ENCODE measurements at regions not wholly inside any gene's neighbourhood (a gene's known extent, or its start where the extent isn't known, plus 50 kb on each side); places are given as distances from the start of the nearest gene placed in this dataset.
"Not testable (repeated sequence)": the region's sequence is repeated elsewhere in the genome, so short reads cannot be mapped to it uniquely, and the experiment has no call there.

DNA sequence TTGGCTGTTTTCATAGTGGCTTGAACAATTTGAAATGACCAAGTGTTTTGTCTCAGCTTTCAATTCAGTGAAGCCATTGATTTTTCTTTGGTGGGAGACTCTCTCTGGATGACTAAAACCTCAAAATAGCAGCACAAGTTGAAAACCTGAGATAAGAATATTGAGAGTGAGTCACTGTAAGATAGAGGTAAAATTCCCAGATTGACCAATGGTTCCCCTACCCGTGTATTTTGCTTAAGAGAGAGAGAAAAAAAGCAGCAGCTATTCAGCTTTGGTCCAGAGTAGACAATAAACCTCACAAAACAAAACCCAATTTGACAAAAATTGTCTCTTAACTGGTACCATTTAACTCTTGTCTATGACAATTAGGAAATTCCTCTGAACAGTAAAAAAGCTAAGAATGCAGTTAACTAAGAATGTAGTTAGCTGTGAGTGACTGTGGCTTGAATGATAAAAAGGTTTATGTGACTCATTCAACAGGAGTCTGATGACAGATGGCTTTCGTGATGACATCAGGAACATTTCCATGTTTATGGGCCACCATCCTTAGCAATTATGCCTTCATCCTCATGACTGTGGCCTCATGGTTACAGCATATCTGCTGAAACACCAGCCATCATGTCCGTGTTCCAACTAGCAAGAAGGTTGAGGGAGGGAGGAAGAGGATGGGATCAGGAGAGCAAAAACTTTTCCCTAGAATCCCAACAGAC lies 356.9 kb downstream of the NDFIP2 start:
- Histone ChIP-seq H3K4me3 (no peak overlapping the region), H4K20me1 (no peaks in the 10 kb centered on the region), H3K27me3 (no peaks in the 10 kb centered on the region), H3K4me1 (peaks cover 0 to 8% (median 0%) of the 10 kb centered on the region in 10 experiments; a peak in 3 of 20 replicates), H3K4me2 (no peak overlapping the region), H3K36me3 (no peaks in the 10 kb centered on the region), H3K27ac (no peak overlapping the region), H3K9ac (no peak overlapping the region), H3K9me3 (replicated peaks in 1 of 11) (peaks cover 0 to 9% (median 0%) of the 10 kb centered on the region in 11 experiments; a peak in 2 of 22 replicates)
- TF ChIP-seq Cebpa-rat (IDR thresholded peaks at IDR 0.05), result no peak

DNA sequence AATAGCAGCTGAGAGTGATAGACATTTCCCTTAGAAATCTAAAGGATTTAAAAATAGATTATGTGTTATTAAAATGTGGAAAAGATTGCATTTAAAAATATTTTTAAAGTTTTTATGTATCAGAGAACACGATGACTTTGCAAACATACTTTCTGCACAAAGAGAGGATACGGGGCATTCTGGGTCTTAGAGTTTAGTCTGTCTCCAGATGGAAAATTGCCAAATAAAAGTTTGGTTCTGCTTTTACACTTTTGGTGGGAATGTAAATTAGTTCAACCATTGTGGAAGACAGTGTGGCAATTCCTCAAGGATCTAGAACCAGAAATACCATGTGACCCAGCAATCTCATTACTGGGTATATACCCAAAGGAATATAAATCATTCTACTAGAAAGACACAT lies 355.2 kb downstream of the NDFIP2 start:
- not testable (repeated sequence) for H3K36me3 ChIP-seq; H4K20me1 ChIP-seq; H3K4me1 ChIP-seq; H3K9ac ChIP-seq; H3K4me3 ChIP-seq; H3K9me3 ChIP-seq (replicated peaks in 1 of 11); H3K4me2 ChIP-seq; H3K27me3 ChIP-seq; H3K27ac ChIP-seq

DNA sequence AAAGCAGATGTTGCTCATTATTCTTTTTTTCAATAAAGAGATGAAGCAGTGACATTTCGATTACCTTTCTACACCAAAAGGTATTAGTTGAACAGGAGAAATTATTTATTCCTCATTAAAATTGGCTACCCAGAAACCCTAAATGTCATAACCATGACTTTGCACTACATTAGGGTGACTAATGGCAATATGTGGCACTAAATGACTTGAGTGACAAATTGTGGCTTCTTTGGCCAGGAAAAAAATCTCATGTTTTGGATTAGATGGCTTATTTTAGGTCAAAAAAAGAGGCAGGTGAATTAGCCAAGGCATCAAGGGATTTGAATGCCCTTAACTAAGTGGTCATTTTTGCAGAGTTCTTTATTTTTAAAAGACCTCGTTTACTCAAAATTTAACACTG lies 353.9 kb downstream of the NDFIP2 start:
- peaks cover 0 to 9% (median 0%) of the 10 kb centered on the region in 11 experiments; a peak in 2 of 22 replicates for H3K9me3 ChIP-seq (replicated peaks in 1 of 11)

DNA sequence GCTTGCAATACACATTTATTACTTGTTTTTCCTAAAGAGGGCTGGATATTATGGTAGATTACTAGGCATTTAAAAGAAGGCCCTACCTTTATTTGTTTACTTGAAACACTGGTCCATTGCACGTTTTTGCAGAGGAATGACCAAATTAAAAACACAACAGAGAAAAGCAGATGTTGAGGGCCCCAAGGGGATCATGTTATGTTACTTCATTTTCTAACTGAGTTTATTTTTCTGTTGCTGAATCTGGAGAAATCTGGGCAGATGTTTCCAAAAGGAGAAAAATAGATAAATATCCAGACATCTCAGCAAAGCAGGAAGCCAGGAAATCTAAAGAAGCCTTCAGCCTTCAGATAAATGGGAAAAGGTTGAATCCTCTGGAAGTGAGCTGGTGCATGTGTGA lies 353.0 kb downstream of the NDFIP2 start:
- no peaks in the 10 kb centered on the region for H3K36me3 ChIP-seq
- no peak for TF ChIP-seq Cebpa-rat (IDR thresholded peaks at IDR 0.05)
- H3K4me2 ChIP-seq, result peak overlapping the region in 4 of 11 experiments; percentile 5 to 27 (median 6); a peak in 2 of 22 replicates
- H4K20me1 ChIP-seq, result no peaks in the 10 kb centered on the region
- H3K4me3 ChIP-seq, result no peak overlapping the region
- no peak overlapping the region for H3K9ac ChIP-seq
- peaks cover 0 to 6% (median 0%) of the 10 kb centered on the region in 11 experiments; a peak in 2 of 22 replicates for H3K9me3 ChIP-seq (replicated peaks in 1 of 11)
- H3K27ac ChIP-seq, result no peak overlapping the region
- no peaks in the 10 kb centered on the region for H3K27me3 ChIP-seq
- H3K4me1 ChIP-seq, result peaks cover 0 to 8% (median 0%) of the 10 kb centered on the region in 10 experiments; a peak in 3 of 20 replicates

More for the DNA sequence above, 353.9 kb downstream of the NDFIP2 start:
- Histone ChIP-seq H3K4me2 (no peak overlapping the region), H3K27me3 (no peaks in the 10 kb centered on the region), H3K27ac (no peak overlapping the region), H3K4me1 (peaks cover 0 to 8% (median 0%) of the 10 kb centered on the region in 10 experiments; a peak in 3 of 20 replicates), H3K9ac (no peak overlapping the region), H4K20me1 (no peaks in the 10 kb centered on the region), H3K4me3 (no peak overlapping the region), H3K36me3 (no peaks in the 10 kb centered on the region)
- TF ChIP-seq Cebpa-rat (IDR thresholded peaks at IDR 0.05), result no peak

DNA sequence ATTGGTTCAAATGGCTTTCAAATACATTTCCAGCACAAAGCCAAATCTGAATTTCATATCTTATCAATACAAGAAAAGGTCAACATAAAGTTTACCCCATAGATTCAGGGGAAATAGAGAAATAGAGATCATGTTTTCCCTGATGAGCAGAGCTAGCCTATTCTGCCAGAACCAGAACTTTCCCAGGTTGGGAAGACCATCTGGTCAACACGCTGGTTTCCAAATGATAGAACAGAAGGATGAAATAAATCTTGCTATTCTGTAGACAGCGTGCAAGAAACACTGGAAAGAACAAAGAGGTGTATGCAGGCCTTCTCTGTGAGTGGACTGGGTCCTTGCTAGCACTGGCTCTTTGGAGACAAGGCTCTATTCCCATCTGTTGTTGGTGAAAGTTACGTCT lies 350.6 kb downstream of the NDFIP2 start:
- no peak overlapping the region for H3K4me2 ChIP-seq
- H3K36me3 ChIP-seq, result no peaks in the 10 kb centered on the region
- H3K9ac ChIP-seq, result no peak overlapping the region
- peaks cover 0 to 8% (median 0%) of the 10 kb centered on the region in 10 experiments; a peak in 3 of 20 replicates for H3K4me1 ChIP-seq
- H3K27me3 ChIP-seq, result no peaks in the 10 kb centered on the region
- H3K9me3 ChIP-seq (replicated peaks in 1 of 11), result peaks cover 0 to 4% (median 0%) of the 10 kb centered on the region in 11 experiments; a peak in 3 of 22 replicates
- no peaks in the 10 kb centered on the region for H4K20me1 ChIP-seq
- no peak for TF ChIP-seq Cebpa-rat (IDR thresholded peaks at IDR 0.05)
- H3K4me3 ChIP-seq, result no peak overlapping the region
- no peak overlapping the region for H3K27ac ChIP-seq

DNA sequence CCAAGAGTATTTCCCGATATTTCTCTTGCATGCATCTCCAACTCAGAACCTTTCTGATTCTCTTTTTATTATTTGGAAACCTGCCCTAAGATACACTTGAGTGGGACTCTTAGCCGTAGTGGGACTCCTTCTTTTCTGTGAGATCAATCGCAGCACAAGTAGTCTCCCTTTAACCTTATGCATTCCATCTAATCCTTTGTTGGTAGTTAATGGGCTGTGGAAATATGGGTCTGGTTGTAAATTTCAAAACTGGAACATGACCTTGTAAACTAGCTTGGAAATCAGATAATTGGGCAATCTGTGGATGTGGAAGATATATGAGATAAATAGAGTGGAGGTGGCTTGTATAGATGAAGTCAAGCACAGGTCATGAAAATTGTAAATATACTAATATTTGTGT lies 350.0 kb downstream of the NDFIP2 start:
- Histone ChIP-seq H3K9ac (no peak overlapping the region), H3K4me1 (peaks cover 0 to 8% (median 0%) of the 10 kb centered on the region in 10 experiments; a peak in 3 of 20 replicates), H3K4me3 (no peak overlapping the region), H3K36me3 (no peaks in the 10 kb centered on the region), H4K20me1 (no peaks in the 10 kb centered on the region), H3K27ac (no peak overlapping the region), H3K27me3 (no peaks in the 10 kb centered on the region), H3K4me2 (no peak overlapping the region), H3K9me3 (replicated peaks in 1 of 11) (peaks cover 0 to 5% (median 0%) of the 10 kb centered on the region in 11 experiments; a peak in 2 of 22 replicates)
- no peak for TF ChIP-seq Cebpa-rat (IDR thresholded peaks at IDR 0.05)

DNA sequence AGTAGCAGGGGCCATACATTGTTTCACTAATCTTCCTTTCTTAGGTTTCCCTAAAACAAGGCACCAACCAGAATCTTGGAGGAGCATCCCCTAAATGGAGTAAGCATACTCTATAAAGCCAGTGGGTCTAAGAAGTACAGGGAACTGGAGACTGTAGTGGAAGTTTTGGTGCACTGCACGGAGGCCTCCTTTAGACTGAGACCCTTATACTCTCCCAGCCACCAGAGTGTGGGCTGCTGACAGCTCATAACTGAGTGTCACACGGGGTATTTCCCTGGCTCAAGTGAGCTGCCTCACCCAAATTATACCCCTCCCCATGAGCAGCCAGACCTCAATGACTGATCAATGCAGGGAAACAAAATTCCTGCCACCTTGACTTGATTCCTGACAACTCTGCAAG lies 349.5 kb downstream of the NDFIP2 start:
- no peak overlapping the region for H3K4me3 ChIP-seq
- TF ChIP-seq Cebpa-rat (IDR thresholded peaks at IDR 0.05), result no peak
- no peaks in the 10 kb centered on the region for H4K20me1 ChIP-seq
- no peak overlapping the region for H3K9ac ChIP-seq
- peaks cover 0 to 5% (median 0%) of the 10 kb centered on the region in 11 experiments; a peak in 2 of 22 replicates for H3K9me3 ChIP-seq (replicated peaks in 1 of 11)
- H3K27me3 ChIP-seq, result no peaks in the 10 kb centered on the region
- H3K4me1 ChIP-seq, result peaks cover 0 to 8% (median 0%) of the 10 kb centered on the region in 10 experiments; a peak in 3 of 20 replicates
- H3K36me3 ChIP-seq, result no peaks in the 10 kb centered on the region
- no peak overlapping the region for H3K27ac ChIP-seq
- H3K4me2 ChIP-seq, result no peak overlapping the region

DNA sequence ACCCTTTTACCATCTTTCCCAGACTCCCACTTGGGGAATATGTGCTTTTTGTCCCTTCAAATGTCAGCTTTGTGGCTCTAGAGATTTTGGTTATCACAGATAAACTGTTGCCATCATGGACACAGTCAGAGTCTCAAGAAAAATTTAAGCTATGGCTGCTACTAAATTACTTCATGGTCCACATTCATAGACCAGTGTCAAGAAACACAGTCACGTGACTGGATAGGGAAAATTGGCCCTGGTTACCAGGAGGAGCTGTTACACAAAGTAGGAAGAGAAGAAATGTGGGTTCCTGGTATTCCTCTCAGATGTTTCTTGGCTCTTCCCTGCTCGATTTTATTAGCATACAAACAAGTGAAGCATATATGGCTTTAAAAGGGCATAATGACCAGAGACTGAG lies 348.9 kb downstream of the NDFIP2 start:
- no peak overlapping the region for H3K4me3 ChIP-seq
- H3K4me2 ChIP-seq, result no peak overlapping the region
- no peaks in the 10 kb centered on the region for H3K36me3 ChIP-seq
- peaks cover 0 to 5% (median 0%) of the 10 kb centered on the region in 11 experiments; a peak in 2 of 22 replicates for H3K9me3 ChIP-seq (replicated peaks in 1 of 11)
- no peak for TF ChIP-seq Cebpa-rat (IDR thresholded peaks at IDR 0.05)
- H4K20me1 ChIP-seq, result no peaks in the 10 kb centered on the region
- H3K27me3 ChIP-seq, result no peaks in the 10 kb centered on the region
- H3K9ac ChIP-seq, result no peak overlapping the region
- H3K4me1 ChIP-seq, result peaks cover 0 to 8% (median 0%) of the 10 kb centered on the region in 10 experiments; a peak in 3 of 20 replicates
- H3K27ac ChIP-seq, result no peak overlapping the region

DNA sequence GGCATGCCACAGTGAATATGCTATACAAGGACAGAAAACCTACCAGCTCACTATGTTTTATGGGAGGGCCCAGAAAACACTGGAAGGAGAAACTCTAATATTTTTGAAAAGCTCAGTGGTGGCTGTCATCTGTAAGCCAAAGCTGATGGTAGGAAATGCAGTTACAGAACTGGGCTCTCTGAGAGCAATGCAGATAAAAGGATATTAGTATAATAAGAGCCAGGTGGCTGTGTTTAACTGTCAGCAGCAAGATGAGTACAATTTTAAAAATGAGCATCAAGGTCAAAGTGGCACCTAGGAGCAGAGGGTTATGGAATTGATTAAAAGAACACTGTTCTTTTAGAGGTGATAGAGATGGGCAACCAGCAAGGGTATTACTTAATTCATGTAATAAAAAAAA lies 345.0 kb downstream of the NDFIP2 start:
- no peak overlapping the region for H3K4me3 ChIP-seq
- H3K27ac ChIP-seq, result no peak overlapping the region
- no peaks in the 10 kb centered on the region for H3K4me1 ChIP-seq
- H3K36me3 ChIP-seq, result no peaks in the 10 kb centered on the region
- H3K27me3 ChIP-seq, result no peaks in the 10 kb centered on the region
- no peak overlapping the region for H3K4me2 ChIP-seq
- peaks cover 0 to 5% (median 0%) of the 10 kb centered on the region in 11 experiments; a peak in 2 of 22 replicates for H3K9me3 ChIP-seq (replicated peaks in 1 of 11)
- no peaks in the 10 kb centered on the region for H4K20me1 ChIP-seq
- no peak overlapping the region for H3K9ac ChIP-seq
- TF ChIP-seq Cebpa-rat (IDR thresholded peaks at IDR 0.05), result no peak

DNA sequence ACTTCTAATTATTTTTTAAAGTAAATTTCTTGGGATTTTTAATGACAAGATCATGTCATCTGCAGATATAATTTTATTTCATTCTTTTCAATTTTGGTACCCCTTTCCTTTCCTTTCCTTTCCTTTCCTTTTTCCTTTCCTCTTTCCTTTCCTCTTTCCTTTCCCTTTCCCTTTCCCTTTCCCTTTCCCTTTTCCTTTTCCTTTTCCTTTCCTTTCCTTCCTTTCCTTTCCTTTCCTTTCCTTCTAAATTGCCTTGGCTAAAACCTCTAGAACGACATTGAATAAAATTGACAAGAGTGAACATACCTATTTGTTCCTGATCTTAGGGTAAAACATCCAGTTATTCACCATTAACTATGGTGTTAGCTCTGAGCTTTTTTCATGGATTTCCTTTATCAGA lies 334.1 kb downstream of the NDFIP2 start:
- H3K36me3 ChIP-seq, result no peaks in the 10 kb centered on the region
- H3K9ac ChIP-seq, result no peak overlapping the region
- TF ChIP-seq Cebpa-rat (IDR thresholded peaks at IDR 0.05), result no peak
- no peaks in the 10 kb centered on the region for H3K9me3 ChIP-seq (replicated peaks in 1 of 11)
- no peak overlapping the region for H3K4me2 ChIP-seq
- H3K4me3 ChIP-seq, result no peak overlapping the region
- no peaks in the 10 kb centered on the region for H3K27me3 ChIP-seq
- H3K4me1 ChIP-seq, result peaks cover 0 to 27% (median 18%) of the 10 kb centered on the region in 10 experiments; a peak in 18 of 20 replicates
- no peaks in the 10 kb centered on the region for H4K20me1 ChIP-seq
- no peak overlapping the region for H3K27ac ChIP-seq

Data from BLaER1 treated with 17β-estradiol and CSF1 and Interleukin-3, amounts not matched to agents 10 nM and 100 nM (cell line).